PC-9 (cell line): ENCODE measurements at regions not wholly inside any gene's neighbourhood (a gene's known extent, or its start where the extent isn't known, plus 50 kb on each side); places are given as distances from the start of the nearest gene placed in this dataset.

Source experiments
- CTCF ChIP-seq: fragments of 200-600 bp; sonication (generic); conservative IDR thresholded peaks from 2 replicates; pipeline ENCODE4 v1.6.1; 2017; ENCODE audit warnings: mixed run types, antibody characterized with exemption, mild to moderate bottlenecking, moderate library complexity
- EZH2 ChIP-seq: fragments of 200-600 bp; sonication (generic); IDR thresholded peaks from 2 replicates; pipeline ENCODE4 v1.8.0; 2017; ENCODE audit warnings: antibody characterized with exemption, low read depth

- no peak for TF ChIP-seq EZH2
- TF ChIP-seq CTCF, result no peak
Observed at GRCh38 chr10:88097092-88097516, 233.7 kb downstream of the PTEN start.
